GM21360 (cell line): ENCODE measurements at regions not wholly inside any gene's neighbourhood (a gene's known extent, or its start where the extent isn't known, plus 50 kb on each side); places are given as distances from the start of the nearest gene placed in this dataset.
"Not testable (repeated sequence)": the region's sequence is repeated elsewhere in the genome, so short reads cannot be mapped to it uniquely, and the experiment has no call there.

Experiments
- ATAC-seq: cut with Tn5 transposase; IDR thresholded peaks from one replicate; pipeline ENCODE4 v1.9.1; 2021; ENCODE audit warnings: mild to moderate bottlenecking, moderate library complexity; ENCODE audit not compliant: unreplicated experiment

DNA sequence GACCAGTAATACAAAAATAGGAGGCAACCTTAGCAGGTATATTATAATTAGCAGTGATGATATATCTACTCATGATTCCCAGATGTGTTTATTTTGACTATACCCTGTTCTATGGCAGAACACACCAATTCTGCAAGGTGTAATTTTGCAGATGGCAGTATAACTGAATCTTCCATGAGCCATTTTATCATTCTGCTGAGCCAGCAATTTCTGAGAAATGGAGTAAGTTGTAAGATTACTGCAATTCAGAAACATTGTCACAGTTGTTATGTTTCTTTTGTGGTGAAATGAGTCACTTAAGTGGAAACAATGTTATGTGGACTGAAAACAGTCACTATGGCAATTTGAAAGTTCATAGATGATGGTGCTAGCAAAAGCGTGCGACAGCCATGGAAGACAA is 63.7 kb upstream of the RIMS1 start:
- ATAC-seq: no peak

GRCh38 chr6:71832110-71832764 is 54.1 kb upstream of the RIMS1 start:
- ATAC-seq: not testable (repeated sequence)
